ENCODE measurements at regions not wholly inside any gene's neighbourhood (a gene's known extent, or its start where the extent isn't known, plus 50 kb on each side); places are given as distances from the start of the nearest gene placed in this dataset.

- no peaks in the 10 kb centered on the region for H3K4me1 ChIP-seq (ENCODE audit: insufficient read depth, low read length)
- no peak overlapping the region for H3K27ac ChIP-seq (ENCODE audit: low read length)
- DNase-seq (no peak), ATAC-seq (ENCODE audit: insufficient read depth, low read depth) (no peak)
- no peaks in the 10 kb centered on the region for H3K36me3 ChIP-seq (ENCODE audit: insufficient read depth, low read length)
- no peak overlapping the region for H3K9ac ChIP-seq (ENCODE audit: low read depth, low read length)
- H3K4me2 ChIP-seq (ENCODE audit: insufficient read depth, low read length): no peak overlapping the region
- H3K4me3 ChIP-seq (ENCODE audit: low read depth in 1 of 2, low read length in 2 of 2): no peak overlapping the region
- TF ChIP-seq, protein P1, sequence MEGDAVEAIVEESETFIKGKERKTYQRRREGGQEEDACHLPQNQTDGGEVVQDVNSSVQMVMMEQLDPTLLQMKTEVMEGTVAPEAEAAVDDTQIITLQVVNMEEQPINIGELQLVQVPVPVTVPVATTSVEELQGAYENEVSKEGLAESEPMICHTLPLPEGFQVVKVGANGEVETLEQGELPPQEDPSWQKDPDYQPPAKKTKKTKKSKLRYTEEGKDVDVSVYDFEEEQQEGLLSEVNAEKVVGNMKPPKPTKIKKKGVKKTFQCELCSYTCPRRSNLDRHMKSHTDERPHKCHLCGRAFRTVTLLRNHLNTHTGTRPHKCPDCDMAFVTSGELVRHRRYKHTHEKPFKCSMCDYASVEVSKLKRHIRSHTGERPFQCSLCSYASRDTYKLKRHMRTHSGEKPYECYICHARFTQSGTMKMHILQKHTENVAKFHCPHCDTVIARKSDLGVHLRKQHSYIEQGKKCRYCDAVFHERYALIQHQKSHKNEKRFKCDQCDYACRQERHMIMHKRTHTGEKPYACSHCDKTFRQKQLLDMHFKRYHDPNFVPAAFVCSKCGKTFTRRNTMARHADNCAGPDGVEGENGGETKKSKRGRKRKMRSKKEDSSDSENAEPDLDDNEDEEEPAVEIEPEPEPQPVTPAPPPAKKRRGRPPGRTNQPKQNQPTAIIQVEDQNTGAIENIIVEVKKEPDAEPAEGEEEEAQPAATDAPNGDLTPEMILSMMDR (IDR thresholded peaks at IDR 0.05; ENCODE audit: borderline replicate concordance, extremely low read depth, low read length, poor library complexity, severe bottlenecking): no peak
- TF ChIP-seq EZH2 (IDR thresholded peaks at IDR 0.05; ENCODE audit: borderline replicate concordance, low read depth, low read length, severe bottlenecking): no peak
- H3K27me3 ChIP-seq (ENCODE audit: insufficient read depth, low read length, poor library complexity): no peaks in the 10 kb centered on the region
- H3K79me2 ChIP-seq (ENCODE audit: insufficient read depth, low read length): no peaks in the 10 kb centered on the region
- H3K9me3 ChIP-seq (ENCODE audit: insufficient read depth, low read length, severe bottlenecking): no peaks in the 10 kb centered on the region
- H2AFZ ChIP-seq (ENCODE audit: low read depth, low read length): no peak overlapping the region
- no peaks in the 10 kb centered on the region for H4K20me1 ChIP-seq (ENCODE audit: insufficient read depth, low read length)
Measured at GRCh38 chr4:53776141-53776540, 184.9 kb upstream of the LNX1 start.

DNA sequence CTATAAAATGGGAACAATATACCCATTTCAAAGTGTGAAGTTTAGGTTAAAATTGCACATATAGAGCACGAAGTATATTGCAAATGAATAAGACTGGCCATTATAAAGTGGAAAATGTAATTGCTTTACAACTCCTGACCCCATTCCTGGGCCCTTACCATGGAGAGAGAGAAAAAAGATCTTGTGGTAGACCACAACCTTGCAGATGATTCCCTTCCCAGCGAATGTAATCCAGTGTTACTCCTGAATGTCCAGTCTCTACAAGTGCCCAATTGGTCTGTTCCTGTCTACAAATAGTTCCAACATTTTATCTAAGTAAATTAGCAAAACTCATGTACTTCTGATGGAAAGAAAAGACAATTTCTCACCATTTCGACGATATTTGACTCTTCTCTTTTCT lies 184.1 kb upstream of the LNX1 start:
- no peaks in the 10 kb centered on the region for H3K27me3 ChIP-seq (ENCODE audit: insufficient read depth, low read length, poor library complexity)
- no peak for DNase-seq
- H3K9me3 ChIP-seq (ENCODE audit: insufficient read depth, low read length, severe bottlenecking): no peaks in the 10 kb centered on the region
- H3K79me2 ChIP-seq (ENCODE audit: insufficient read depth, low read length): no peaks in the 10 kb centered on the region
- no peak overlapping the region for H3K4me2 ChIP-seq (ENCODE audit: insufficient read depth, low read length)
- no peak overlapping the region for H3K27ac ChIP-seq (ENCODE audit: low read length)
- H3K4me1 ChIP-seq (ENCODE audit: insufficient read depth, low read length): no peaks in the 10 kb centered on the region
- no peak for ATAC-seq (ENCODE audit: insufficient read depth, low read depth)
- no peaks in the 10 kb centered on the region for H3K36me3 ChIP-seq (ENCODE audit: insufficient read depth, low read length)
- TF ChIP-seq, protein P1 (IDR thresholded peaks at IDR 0.05; ENCODE audit: borderline replicate concordance, extremely low read depth, low read length, poor library complexity, severe bottlenecking): no peak
- no peak for TF ChIP-seq EZH2 (IDR thresholded peaks at IDR 0.05; ENCODE audit: borderline replicate concordance, low read depth, low read length, severe bottlenecking)
- no peak overlapping the region for H2AFZ ChIP-seq (ENCODE audit: low read depth, low read length)
- H3K4me3 ChIP-seq (ENCODE audit: low read depth in 1 of 2, low read length in 2 of 2): no peak overlapping the region
- no peak overlapping the region for H3K9ac ChIP-seq (ENCODE audit: low read depth, low read length)
- H4K20me1 ChIP-seq (ENCODE audit: insufficient read depth, low read length): no peaks in the 10 kb centered on the region

DNA sequence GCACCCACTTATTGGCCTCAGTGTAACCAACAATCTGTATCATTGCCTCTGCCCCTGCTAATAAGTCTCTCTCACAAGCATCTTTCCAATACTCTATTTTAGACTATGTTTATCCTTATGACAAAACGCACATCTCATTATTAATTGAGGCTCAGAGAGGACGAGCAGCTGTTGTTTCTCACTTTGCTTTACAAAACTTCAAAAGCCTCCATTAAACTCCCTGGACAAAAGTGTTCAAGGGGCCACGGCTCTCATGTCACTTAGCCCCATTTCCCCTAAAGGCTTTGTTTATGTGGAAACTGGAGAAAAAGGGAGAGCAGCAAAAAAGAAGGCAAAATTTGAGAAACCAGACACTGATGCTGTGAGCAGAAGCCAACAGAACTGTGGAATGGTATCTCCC lies 180.0 kb upstream of the LNX1 start:
- no peaks in the 10 kb centered on the region for H3K4me1 ChIP-seq (ENCODE audit: insufficient read depth, low read length)
- H3K36me3 ChIP-seq (ENCODE audit: insufficient read depth, low read length): no peaks in the 10 kb centered on the region
- DNase-seq: no peak
- no peak overlapping the region for H2AFZ ChIP-seq (ENCODE audit: low read depth, low read length)
- no peaks in the 10 kb centered on the region for H3K9me3 ChIP-seq (ENCODE audit: insufficient read depth, low read length, severe bottlenecking)
- no peak overlapping the region for H3K4me3 ChIP-seq (ENCODE audit: low read depth in 1 of 2, low read length in 2 of 2)
- no peak overlapping the region for H3K4me2 ChIP-seq (ENCODE audit: insufficient read depth, low read length)
- no peak for ATAC-seq (ENCODE audit: insufficient read depth, low read depth)
- no peak overlapping the region for H3K9ac ChIP-seq (ENCODE audit: low read depth, low read length)
- no peaks in the 10 kb centered on the region for H4K20me1 ChIP-seq (ENCODE audit: insufficient read depth, low read length)
- TF ChIP-seq, protein P1 (IDR thresholded peaks at IDR 0.05; ENCODE audit: borderline replicate concordance, extremely low read depth, low read length, poor library complexity, severe bottlenecking): no peak
- no peak for TF ChIP-seq EZH2 (IDR thresholded peaks at IDR 0.05; ENCODE audit: borderline replicate concordance, low read depth, low read length, severe bottlenecking)
- no peak overlapping the region for H3K27ac ChIP-seq (ENCODE audit: low read length)
- H3K79me2 ChIP-seq (ENCODE audit: insufficient read depth, low read length): no peaks in the 10 kb centered on the region
- no peaks in the 10 kb centered on the region for H3K27me3 ChIP-seq (ENCODE audit: insufficient read depth, low read length, poor library complexity)

DNA sequence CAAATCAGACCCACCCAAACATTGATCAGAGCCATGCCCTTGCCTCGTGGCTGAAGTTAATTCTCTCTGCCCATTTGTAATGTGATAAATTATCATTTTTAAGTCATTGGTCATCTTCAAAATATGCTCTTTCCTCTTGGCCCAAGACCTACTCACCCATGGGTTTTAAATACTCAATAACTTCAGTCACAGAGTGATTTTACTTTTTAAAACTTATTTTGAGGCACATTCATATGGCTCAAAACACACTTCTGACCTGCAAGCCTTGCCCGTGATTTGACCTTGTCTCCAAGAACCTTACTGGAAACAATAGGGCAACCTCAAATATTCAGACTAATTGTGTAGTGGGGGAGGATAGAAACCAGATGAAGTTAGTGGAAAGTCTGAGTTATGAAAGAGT lies 176.2 kb upstream of the LNX1 start:
- ATAC-seq (ENCODE audit: insufficient read depth, low read depth) (no peak), DNase-seq (no peak)
- Histone ChIP-seq H3K9ac (ENCODE audit: low read depth, low read length) (no peak overlapping the region), H3K4me3 (ENCODE audit: low read depth in 1 of 2, low read length in 2 of 2) (no peak overlapping the region), H3K4me1 (ENCODE audit: insufficient read depth, low read length) (no peaks in the 10 kb centered on the region), H3K4me2 (ENCODE audit: insufficient read depth, low read length) (no peak overlapping the region), H4K20me1 (ENCODE audit: insufficient read depth, low read length) (no peaks in the 10 kb centered on the region), H3K79me2 (ENCODE audit: insufficient read depth, low read length) (no peaks in the 10 kb centered on the region), H3K27ac (ENCODE audit: low read length) (no peak overlapping the region), H3K36me3 (ENCODE audit: insufficient read depth, low read length) (no peaks in the 10 kb centered on the region), H2AFZ (ENCODE audit: low read depth, low read length) (no peak overlapping the region), H3K9me3 (ENCODE audit: insufficient read depth, low read length, severe bottlenecking) (no peaks in the 10 kb centered on the region), H3K27me3 (ENCODE audit: insufficient read depth, low read length, poor library complexity) (no peaks in the 10 kb centered on the region)
- TF ChIP-seq EZH2 (IDR thresholded peaks at IDR 0.05; ENCODE audit: borderline replicate concordance, low read depth, low read length, severe bottlenecking): no peak
- TF ChIP-seq, protein P1 (IDR thresholded peaks at IDR 0.05; ENCODE audit: borderline replicate concordance, extremely low read depth, low read length, poor library complexity, severe bottlenecking): no peak
